ENCODE measurements at regions not wholly inside any gene's neighbourhood (a gene's known extent, or its start where the extent isn't known, plus 50 kb on each side); places are given as distances from the start of the nearest gene placed in this dataset.
"Not testable (repeated sequence)": the region's sequence is repeated elsewhere in the genome, so short reads cannot be mapped to it uniquely, and the experiment has no call there.

GRCh38 chr2:89161626-89162025, 470.2 kb downstream of the RPIA start:
- CTCF ChIA-PET, H3K4me1 Mint-ChIP-seq: not testable (repeated sequence)

GRCh38 chr2:89170506-89171173, 479.2 kb downstream of the RPIA start:
- H3K27me3 Mint-ChIP-seq (ENCODE audit: low read depth); ATAC-seq; POLR2A ChIA-PET: not testable (repeated sequence)

More at GRCh38 chr2:89161626-89162025, 470.2 kb downstream of the RPIA start:
- H3K36me3 Mint-ChIP-seq; POLR2A ChIA-PET; H3K27me3 Mint-ChIP-seq (ENCODE audit: low read depth); H3K4me3 Mint-ChIP-seq; H3K9me3 Mint-ChIP-seq; ATAC-seq; DNase-seq (ENCODE audit: low spot score); H3K27ac Mint-ChIP-seq: not testable (repeated sequence)

GRCh38 chr2:89171174-89171519, 479.7 kb downstream of the RPIA start:
- H3K4me3 Mint-ChIP-seq; H3K4me1 Mint-ChIP-seq; H3K27ac Mint-ChIP-seq; H3K9me3 Mint-ChIP-seq; DNase-seq (ENCODE audit: low spot score); POLR2A ChIA-PET; H3K27me3 Mint-ChIP-seq (ENCODE audit: low read depth); H3K36me3 Mint-ChIP-seq; ATAC-seq; CTCF ChIA-PET: not testable (repeated sequence)

More at GRCh38 chr2:89170506-89171173, 479.2 kb downstream of the RPIA start:
- H3K36me3 Mint-ChIP-seq; CTCF ChIA-PET; H3K27ac Mint-ChIP-seq; H3K4me1 Mint-ChIP-seq; H3K9me3 Mint-ChIP-seq; DNase-seq (ENCODE audit: low spot score); H3K4me3 Mint-ChIP-seq: not testable (repeated sequence)

- peaks cover 20% of the 10 kb centered on the region for H3K9me3 Mint-ChIP-seq
- CTCF ChIA-PET; ATAC-seq; POLR2A ChIA-PET; H3K27me3 Mint-ChIP-seq (ENCODE audit: low read depth); H3K4me3 Mint-ChIP-seq; DNase-seq (ENCODE audit: low spot score); H3K27ac Mint-ChIP-seq; H3K4me1 Mint-ChIP-seq: not testable (repeated sequence)
- peaks cover 12% of the 10 kb centered on the region for H3K36me3 Mint-ChIP-seq
Observed at GRCh38 chr2:89177004-89177403, 485.5 kb downstream of the RPIA start.

GRCh38 chr2:89182221-89182620, 490.7 kb downstream of the RPIA start:
- H3K9me3 Mint-ChIP-seq, result peaks cover 35% of the 10 kb centered on the region
- not testable (repeated sequence) for ATAC-seq

GRCh38 chr2:89184746-89185145, 493.3 kb downstream of the RPIA start:
- POLR2A ChIA-PET; DNase-seq (ENCODE audit: low spot score); CTCF ChIA-PET; H3K4me3 Mint-ChIP-seq; ATAC-seq; H3K27me3 Mint-ChIP-seq (ENCODE audit: low read depth); H3K27ac Mint-ChIP-seq; H3K4me1 Mint-ChIP-seq: not testable (repeated sequence)
- H3K9me3 Mint-ChIP-seq, result peaks cover 39% of the 10 kb centered on the region
- peaks cover 15% of the 10 kb centered on the region for H3K36me3 Mint-ChIP-seq

More at GRCh38 chr2:89182221-89182620, 490.7 kb downstream of the RPIA start:
- H3K4me1 Mint-ChIP-seq; H3K27ac Mint-ChIP-seq; DNase-seq (ENCODE audit: low spot score); CTCF ChIA-PET; H3K4me3 Mint-ChIP-seq; POLR2A ChIA-PET; H3K27me3 Mint-ChIP-seq (ENCODE audit: low read depth): not testable (repeated sequence)
- H3K36me3 Mint-ChIP-seq, result peaks cover 14% of the 10 kb centered on the region

- H3K9me3 Mint-ChIP-seq, result peaks cover 31% of the 10 kb centered on the region
- peaks cover 21% of the 10 kb centered on the region for H3K36me3 Mint-ChIP-seq
- H3K4me3 Mint-ChIP-seq; H3K27ac Mint-ChIP-seq; H3K4me1 Mint-ChIP-seq; DNase-seq (ENCODE audit: low spot score); H3K27me3 Mint-ChIP-seq (ENCODE audit: low read depth); ATAC-seq; CTCF ChIA-PET; POLR2A ChIA-PET: not testable (repeated sequence)
Observed at GRCh38 chr2:89195636-89196251, 504.3 kb downstream of the RPIA start.

GRCh38 chr2:89196719-89197118, 505.2 kb downstream of the RPIA start:
- CTCF ChIA-PET; H3K27ac Mint-ChIP-seq; H3K4me1 Mint-ChIP-seq; H3K27me3 Mint-ChIP-seq (ENCODE audit: low read depth); DNase-seq (ENCODE audit: low spot score); H3K4me3 Mint-ChIP-seq; ATAC-seq; POLR2A ChIA-PET: not testable (repeated sequence)
- H3K36me3 Mint-ChIP-seq, result peaks cover 20% of the 10 kb centered on the region
- H3K9me3 Mint-ChIP-seq, result peaks cover 29% of the 10 kb centered on the region

GRCh38 chr2:89198026-89198425, 506.6 kb downstream of the RPIA start:
- POLR2A ChIA-PET; DNase-seq (ENCODE audit: low spot score); CTCF ChIA-PET; H3K4me3 Mint-ChIP-seq; ATAC-seq; H3K27ac Mint-ChIP-seq; H3K4me1 Mint-ChIP-seq; H3K27me3 Mint-ChIP-seq (ENCODE audit: low read depth): not testable (repeated sequence)
- Mint-ChIP-seq H3K9me3 (peaks cover 32% of the 10 kb centered on the region), H3K36me3 (peaks cover 20% of the 10 kb centered on the region)

GRCh38 chr2:89199453-89200246, 508.2 kb downstream of the RPIA start:
- DNase-seq (ENCODE audit: low spot score); CTCF ChIA-PET; H3K4me3 Mint-ChIP-seq; ATAC-seq; H3K4me1 Mint-ChIP-seq; H3K27ac Mint-ChIP-seq; H3K27me3 Mint-ChIP-seq (ENCODE audit: low read depth); POLR2A ChIA-PET: not testable (repeated sequence)
- Mint-ChIP-seq H3K9me3 (peaks cover 40% of the 10 kb centered on the region), H3K36me3 (peaks cover 16% of the 10 kb centered on the region)

GRCh38 chr2:89200247-89200527, 508.7 kb downstream of the RPIA start:
- peaks cover 15% of the 10 kb centered on the region for H3K36me3 Mint-ChIP-seq
- H3K27me3 Mint-ChIP-seq (ENCODE audit: low read depth); POLR2A ChIA-PET; H3K4me3 Mint-ChIP-seq; ATAC-seq; H3K4me1 Mint-ChIP-seq; DNase-seq (ENCODE audit: low spot score); H3K27ac Mint-ChIP-seq; CTCF ChIA-PET: not testable (repeated sequence)
- H3K9me3 Mint-ChIP-seq, result peaks cover 40% of the 10 kb centered on the region

- POLR2A ChIA-PET; DNase-seq (ENCODE audit: low spot score); CTCF ChIA-PET; ATAC-seq; H3K27ac Mint-ChIP-seq; H3K27me3 Mint-ChIP-seq (ENCODE audit: low read depth); H3K4me3 Mint-ChIP-seq; H3K4me1 Mint-ChIP-seq: not testable (repeated sequence)
- Mint-ChIP-seq H3K36me3 (peaks cover 15% of the 10 kb centered on the region), H3K9me3 (peaks cover 40% of the 10 kb centered on the region)
Observed at GRCh38 chr2:89202518-89202917, 511.0 kb downstream of the RPIA start.
